KMS-11 (cell line): ENCODE measurements at regions not wholly inside any gene's neighbourhood (a gene's known extent, or its start where the extent isn't known, plus 50 kb on each side); places are given as distances from the start of the nearest gene placed in this dataset.

ENCODE experiments used
- H2AFZ ChIP-seq: fragments of 200-600 bp; sonication (generic); 2 replicates; pipeline ENCODE4 v1.6.1; 2016; ENCODE audit warnings: antibody characterized with exemption, mixed run types, low read depth
- H3K27ac ChIP-seq: fragments of 200-600 bp; sonication (generic); 2 replicates; pipeline ENCODE4 v1.6.1; 2016; ENCODE audit warnings: mild to moderate bottlenecking, mixed run types
- H3K27me3 ChIP-seq: fragments of 200-600 bp; sonication (generic); 2 replicates; pipeline ENCODE4 v1.6.1; 2017; ENCODE audit warnings: mild to moderate bottlenecking, low read depth, mixed run types, moderate library complexity; ENCODE audit not compliant: insufficient read depth
- H3K36me3 ChIP-seq: fragments of 200-600 bp; sonication (generic); 2 replicates; pipeline ENCODE4 v1.6.1; 2017; ENCODE audit warnings: mild to moderate bottlenecking, mixed run types; ENCODE audit not compliant: insufficient read depth
- H3K4me1 ChIP-seq: fragments of 200-600 bp; sonication (generic); 2 replicates; pipeline ENCODE4 v1.6.1; 2016; ENCODE audit warnings: mild to moderate bottlenecking, low read depth, mixed run types; ENCODE audit not compliant: poor library complexity, severe bottlenecking
- H3K4me2 ChIP-seq: fragments of 200-600 bp; sonication (generic); 2 replicates; pipeline ENCODE4 v1.7.0; 2016; ENCODE audit warnings: mild to moderate bottlenecking, mixed run types
- H3K4me3 ChIP-seq: fragments of 200-600 bp; sonication (generic); IDR thresholded peaks from 2 replicates; pipeline ENCODE4 v1.6.1; 2017; ENCODE audit warnings: low read depth, low read length, mixed read lengths; ENCODE audit not compliant: insufficient read depth
- H3K79me2 ChIP-seq: fragments of 200-600 bp; sonication (generic); 2 replicates; pipeline ENCODE4 v1.6.1; 2016; ENCODE audit warnings: low read depth, mixed run types; ENCODE audit not compliant: insufficient read depth
- H3K9ac ChIP-seq: fragments of 200-600 bp; sonication (generic); 2 replicates; pipeline ENCODE4 v1.6.1; 2016; ENCODE audit warnings: mild to moderate bottlenecking, mixed run types
- H4K20me1 ChIP-seq: fragments of 200-600 bp; sonication (generic); 2 replicates; pipeline ENCODE4 v1.6.1; 2016; ENCODE audit warnings: mild to moderate bottlenecking, mixed run types; ENCODE audit not compliant: insufficient read depth
- TF ChIP-seq, protein P1 (sequence below): fragments of 200-600 bp; sonication (generic); conservative IDR thresholded peaks from 2 replicates; pipeline ENCODE4 v1.6.1; 2017; ENCODE audit warnings: low read depth, mild to moderate bottlenecking, antibody characterized with exemption, low read length, moderate library complexity, mixed read lengths

DNA sequence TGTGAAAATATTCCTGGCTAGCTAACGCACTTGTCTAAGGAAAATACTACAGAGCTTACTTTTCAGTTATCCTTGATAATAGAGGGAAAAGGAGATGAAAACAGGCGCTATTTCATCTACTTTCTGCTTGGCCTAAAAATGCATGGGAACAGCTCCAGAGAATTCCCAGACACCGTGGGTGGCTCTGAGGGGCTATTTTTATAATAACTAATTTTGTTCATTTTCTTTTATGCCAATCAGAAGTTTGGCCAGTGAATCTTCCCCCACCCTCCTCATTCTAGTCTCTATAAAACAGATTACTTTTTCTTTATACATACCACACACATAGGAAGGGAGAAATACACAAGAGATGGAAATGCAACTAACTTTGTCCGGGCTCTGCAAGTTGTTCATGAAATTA is 322.9 kb downstream of the SETD4 start:
- Histone ChIP-seq H2AFZ (no peak overlapping the region), H3K9ac (no peak overlapping the region), H3K79me2 (no peaks in the 10 kb centered on the region), H4K20me1 (no peaks in the 10 kb centered on the region), H3K4me3 (no peak overlapping the region), H3K4me2 (no peak overlapping the region), H3K4me1 (no peaks in the 10 kb centered on the region), H3K27ac (no peak overlapping the region), H3K36me3 (no peaks in the 10 kb centered on the region), H3K27me3 (no peaks in the 10 kb centered on the region)
- TF ChIP-seq, protein P1, sequence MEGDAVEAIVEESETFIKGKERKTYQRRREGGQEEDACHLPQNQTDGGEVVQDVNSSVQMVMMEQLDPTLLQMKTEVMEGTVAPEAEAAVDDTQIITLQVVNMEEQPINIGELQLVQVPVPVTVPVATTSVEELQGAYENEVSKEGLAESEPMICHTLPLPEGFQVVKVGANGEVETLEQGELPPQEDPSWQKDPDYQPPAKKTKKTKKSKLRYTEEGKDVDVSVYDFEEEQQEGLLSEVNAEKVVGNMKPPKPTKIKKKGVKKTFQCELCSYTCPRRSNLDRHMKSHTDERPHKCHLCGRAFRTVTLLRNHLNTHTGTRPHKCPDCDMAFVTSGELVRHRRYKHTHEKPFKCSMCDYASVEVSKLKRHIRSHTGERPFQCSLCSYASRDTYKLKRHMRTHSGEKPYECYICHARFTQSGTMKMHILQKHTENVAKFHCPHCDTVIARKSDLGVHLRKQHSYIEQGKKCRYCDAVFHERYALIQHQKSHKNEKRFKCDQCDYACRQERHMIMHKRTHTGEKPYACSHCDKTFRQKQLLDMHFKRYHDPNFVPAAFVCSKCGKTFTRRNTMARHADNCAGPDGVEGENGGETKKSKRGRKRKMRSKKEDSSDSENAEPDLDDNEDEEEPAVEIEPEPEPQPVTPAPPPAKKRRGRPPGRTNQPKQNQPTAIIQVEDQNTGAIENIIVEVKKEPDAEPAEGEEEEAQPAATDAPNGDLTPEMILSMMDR = no peak

DNA sequence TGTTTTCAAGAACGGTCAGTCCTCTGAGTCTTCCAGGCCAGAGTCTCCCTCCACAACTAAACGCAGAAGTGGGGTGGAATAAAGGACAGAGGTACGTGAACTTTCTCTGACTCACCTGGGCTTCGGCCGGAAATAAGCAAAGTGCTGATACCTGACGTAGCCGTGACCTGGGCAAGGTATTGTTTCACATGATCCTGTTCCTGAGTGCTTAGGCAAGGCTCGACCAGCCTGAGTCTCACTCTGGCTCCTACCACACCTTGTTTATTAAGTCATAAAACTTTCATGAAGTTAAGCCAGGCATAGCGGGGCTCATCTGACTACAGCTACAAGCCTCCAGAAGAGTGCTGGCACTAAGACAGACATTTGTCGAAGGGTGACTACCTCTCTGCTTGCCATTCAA is 327.5 kb downstream of the SETD4 start:
- no peak overlapping the region for H3K27ac ChIP-seq
- no peak overlapping the region for H3K9ac ChIP-seq
- TF ChIP-seq, protein P1 = no peak
- no peak overlapping the region for H3K4me2 ChIP-seq
- H2AFZ ChIP-seq = no peak overlapping the region
- no peak overlapping the region for H3K4me3 ChIP-seq
- H3K36me3 ChIP-seq = no peaks in the 10 kb centered on the region
- H3K27me3 ChIP-seq = no peaks in the 10 kb centered on the region
- no peaks in the 10 kb centered on the region for H3K79me2 ChIP-seq
- no peaks in the 10 kb centered on the region for H3K4me1 ChIP-seq
- no peaks in the 10 kb centered on the region for H4K20me1 ChIP-seq

DNA sequence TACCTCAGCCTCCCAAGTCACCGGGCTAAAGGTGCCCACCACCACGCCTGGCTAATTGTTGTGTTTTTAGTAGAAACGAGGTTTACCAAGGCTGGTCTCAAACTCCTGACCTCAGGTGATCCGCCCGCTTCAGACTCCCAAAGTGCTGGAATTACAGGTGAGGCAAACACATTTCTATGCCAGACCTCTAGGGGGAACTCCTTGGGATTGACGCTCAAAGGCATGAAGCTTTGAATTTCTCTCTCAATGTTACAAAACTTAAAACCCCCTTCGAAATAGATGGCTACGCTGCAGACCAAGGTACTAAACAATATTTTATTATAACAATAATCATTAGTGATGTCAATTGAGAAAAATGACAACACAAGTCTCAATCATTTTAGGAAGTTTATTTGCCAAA is 330.0 kb downstream of the SETD4 start:
- no peaks in the 10 kb centered on the region for H3K36me3 ChIP-seq
- H3K27me3 ChIP-seq = no peaks in the 10 kb centered on the region
- no peak overlapping the region for H3K9ac ChIP-seq
- no peaks in the 10 kb centered on the region for H3K79me2 ChIP-seq
- no peak overlapping the region for H3K27ac ChIP-seq
- H2AFZ ChIP-seq = no peak overlapping the region
- no peaks in the 10 kb centered on the region for H3K4me1 ChIP-seq
- TF ChIP-seq, protein P1 = no peak
- no peak overlapping the region for H3K4me2 ChIP-seq
- H4K20me1 ChIP-seq = no peaks in the 10 kb centered on the region
- no peak overlapping the region for H3K4me3 ChIP-seq

DNA sequence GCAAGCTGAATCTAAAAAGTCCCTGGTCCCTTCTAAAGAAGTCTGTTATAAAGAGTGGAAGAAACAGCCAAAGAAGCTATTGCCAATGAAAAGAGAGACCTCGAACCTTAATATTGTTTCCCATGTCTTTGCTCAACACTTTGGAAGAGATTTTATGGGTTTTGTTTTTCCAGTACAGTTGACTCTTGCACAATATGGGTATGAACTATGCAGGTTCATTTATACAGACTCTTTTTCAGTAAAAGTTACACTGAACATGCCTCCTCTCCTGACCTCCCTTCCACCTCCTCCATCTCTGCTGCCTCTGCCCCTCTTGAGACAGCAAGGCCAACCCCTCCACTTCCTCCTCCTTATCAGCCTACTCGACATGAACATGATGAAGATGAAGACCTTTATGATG is 332.5 kb downstream of the SETD4 start:
- Histone ChIP-seq H3K4me3 (no peak overlapping the region), H3K27ac (no peak overlapping the region), H3K36me3 (no peaks in the 10 kb centered on the region), H3K4me1 (no peaks in the 10 kb centered on the region), H3K9ac (no peak overlapping the region), H4K20me1 (no peaks in the 10 kb centered on the region), H3K4me2 (no peak overlapping the region), H2AFZ (no peak overlapping the region), H3K79me2 (no peaks in the 10 kb centered on the region), H3K27me3 (no peaks in the 10 kb centered on the region)
- TF ChIP-seq, protein P1 = no peak

DNA sequence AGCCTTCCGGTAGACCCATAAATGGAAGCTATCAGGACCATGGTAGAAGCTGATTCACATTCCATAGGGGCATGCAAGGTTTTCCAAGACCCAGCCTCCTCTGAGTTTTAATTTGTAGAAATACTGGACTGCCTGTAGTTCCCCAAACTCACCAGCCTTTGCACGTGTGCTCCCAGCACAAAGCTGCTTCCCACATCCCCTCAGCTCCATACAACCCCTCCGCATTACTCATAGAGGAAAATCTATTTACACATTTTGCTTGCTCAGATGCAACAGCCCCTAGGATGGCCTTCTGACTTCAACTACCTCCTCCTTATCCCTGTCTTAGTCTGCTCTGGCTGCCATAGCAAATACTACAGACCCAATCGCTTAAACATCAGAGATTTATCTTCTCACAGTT is 336.2 kb downstream of the SETD4 start:
- H2AFZ ChIP-seq = no peak overlapping the region
- H4K20me1 ChIP-seq = no peaks in the 10 kb centered on the region
- H3K9ac ChIP-seq = no peak overlapping the region
- no peaks in the 10 kb centered on the region for H3K79me2 ChIP-seq
- TF ChIP-seq, protein P1 = no peak
- H3K27ac ChIP-seq = no peak overlapping the region
- no peak overlapping the region for H3K4me2 ChIP-seq
- no peak overlapping the region for H3K4me3 ChIP-seq
- H3K36me3 ChIP-seq = no peaks in the 10 kb centered on the region
- no peaks in the 10 kb centered on the region for H3K4me1 ChIP-seq
- no peaks in the 10 kb centered on the region for H3K27me3 ChIP-seq
